Uterus (tissue), 3 donors: ENCODE measurements at regions not wholly inside any gene's neighbourhood (a gene's known extent, or its start where the extent isn't known, plus 50 kb on each side); places are given as distances from the start of the nearest gene placed in this dataset.

ENCODE experiments used
- DNase-seq, 2 donors: peaks; one replicate each; pipeline ENCODE4 v3.0.0-alpha.2; 2019 to 2020
- H3K27ac ChIP-seq, 2 donors: fragments of 200-600 bp; sonication (generic); 1 replicate in 1 of 2; 2 replicates in 1 of 2; pipeline ENCODE4 v1.5.1; 2016 to 2018
- H3K27me3 ChIP-seq, 2 donors: fragments of 200-600 bp; sonication (generic); one replicate each; pipeline ENCODE4 v1.5.1; 2018 to 2019; ENCODE audit warnings: control low read depth in 1 of 2
- H3K36me3 ChIP-seq, 2 donors: fragments of 200-600 bp; sonication (generic); one replicate each; pipeline ENCODE4 v1.5.1; 2019; ENCODE audit warnings: control low read depth in 1 of 2
- H3K4me1 ChIP-seq, 2 donors: fragments of 200-600 bp; sonication (generic); one replicate each; pipeline ENCODE4 v1.5.1; 2018 to 2019; ENCODE audit warnings: control low read depth in 1 of 2
- H3K4me3 ChIP-seq, 2 donors: fragments of 200-600 bp; sonication (generic); 1 replicate in 1 of 2; 2 replicates in 1 of 2; pipeline ENCODE4 v1.5.1; 2018 to 2019; ENCODE audit warnings: mild to moderate bottlenecking in 1 of 2
- H3K9me3 ChIP-seq, 2 donors: fragments of 200-600 bp; sonication (generic); one replicate each; pipeline ENCODE4 v1.5.1; 2019; ENCODE audit warnings: control low read depth in 1 of 2
- CTCF ChIP-seq, 4 experiments: fragments of 200-600 bp in 2 of 4; fragments of 450-650 bp in 2 of 4; sonication (generic) in 2 of 4; IDR thresholded peaks; one replicate each; pipeline ENCODE4 v1.5.1; 2016 to 2019; ENCODE audit warnings: antibody characterized with exemption in 4 of 4, mild to moderate bottlenecking in 2 of 4, moderate library complexity in 1 of 4
- POLR2A ChIP-seq, 2 donors: fragments of 450-650 bp; IDR thresholded peaks; one replicate each; pipeline ENCODE4 v1.6.1; 2016; ENCODE audit warnings: antibody characterized with exemption in 2 of 2, mild to moderate bottlenecking in 1 of 2, moderate library complexity in 1 of 2
- intact Hi-C: fragments of 100-400 bp; cut with DNase I; formaldehyde crosslinking; loops from one replicate; pipeline ENCODE4 v1.15.1; 2023; ENCODE audit warnings: low total_unique reads
- donor health status: DM: yes; HTN: yes; CAD: no.

GRCh38 chrX:140393507-140393906 lies 111.4 kb downstream of the SOX3 start:
- intact Hi-C loops: no loop called here
- Histone ChIP-seq H3K36me3 (no peaks in the 10 kb centered on the region), H3K4me1 (no peaks in the 10 kb centered on the region)

GRCh38 chrX:140391313-140391712 lies 113.6 kb downstream of the SOX3 start:
- intact Hi-C loops: no loop called here
- no peaks in the 10 kb centered on the region for H3K9me3 ChIP-seq
- no peak overlapping the region for H3K27ac ChIP-seq
- no peaks in the 10 kb centered on the region for H3K36me3 ChIP-seq
- H3K4me3 ChIP-seq: no peak overlapping the region
- no peaks in the 10 kb centered on the region for H3K4me1 ChIP-seq
- TF ChIP-seq POLR2A (IDR thresholded peaks at IDR 0.05) (no peak), CTCF (IDR thresholded peaks at IDR 0.05) (no peak)
- no peaks in the 10 kb centered on the region for H3K27me3 ChIP-seq
- DNase-seq: no peak

More at GRCh38 chrX:140393507-140393906, 111.4 kb downstream of the SOX3 start:
- TF ChIP-seq CTCF (IDR thresholded peaks at IDR 0.05) (no peak), POLR2A (IDR thresholded peaks at IDR 0.05) (no peak)
- Histone ChIP-seq H3K4me3 (no peak overlapping the region), H3K9me3 (no peaks in the 10 kb centered on the region), H3K27me3 (no peaks in the 10 kb centered on the region), H3K27ac (no peak overlapping the region)
- DNase-seq: no peak

GRCh38 chrX:140389331-140389730 lies 115.5 kb downstream of the SOX3 start:
- no peak overlapping the region for H3K27ac ChIP-seq
- intact Hi-C loops: no loop called here

GRCh38 chrX:140362861-140363260 lies 142.0 kb downstream of the SOX3 start:
- no peaks in the 10 kb centered on the region for H3K27me3 ChIP-seq
- no peaks in the 10 kb centered on the region for H3K4me1 ChIP-seq
- no peaks in the 10 kb centered on the region for H3K9me3 ChIP-seq
- no peaks in the 10 kb centered on the region for H3K36me3 ChIP-seq
- DNase-seq: no peak
- H3K4me3 ChIP-seq: no peak overlapping the region
- TF ChIP-seq POLR2A (IDR thresholded peaks at IDR 0.05): no peak
- TF ChIP-seq CTCF (IDR thresholded peaks at IDR 0.05): no peak
- no peak overlapping the region for H3K27ac ChIP-seq
- intact Hi-C loops: no loop called here

More at GRCh38 chrX:140389331-140389730, 115.5 kb downstream of the SOX3 start:
- DNase-seq: no peak
- H3K4me1 ChIP-seq: no peaks in the 10 kb centered on the region
- H3K4me3 ChIP-seq: no peak overlapping the region
- TF ChIP-seq POLR2A (IDR thresholded peaks at IDR 0.05): no peak
- TF ChIP-seq CTCF (IDR thresholded peaks at IDR 0.05): no peak
- no peaks in the 10 kb centered on the region for H3K9me3 ChIP-seq
- H3K36me3 ChIP-seq: no peaks in the 10 kb centered on the region
- H3K27me3 ChIP-seq: no peaks in the 10 kb centered on the region

GRCh38 chrX:140360924-140361323 lies 143.9 kb downstream of the SOX3 start:
- H3K4me1 ChIP-seq: no peaks in the 10 kb centered on the region
- no peak overlapping the region for H3K27ac ChIP-seq
- H3K4me3 ChIP-seq: no peak overlapping the region
- H3K27me3 ChIP-seq: no peaks in the 10 kb centered on the region
- no peaks in the 10 kb centered on the region for H3K36me3 ChIP-seq
- intact Hi-C loops: no loop called here
- TF ChIP-seq POLR2A (IDR thresholded peaks at IDR 0.05): no peak
- no peak for TF ChIP-seq CTCF (IDR thresholded peaks at IDR 0.05)
- DNase-seq: no peak
- no peaks in the 10 kb centered on the region for H3K9me3 ChIP-seq
